HG02884 (cell line): ENCODE measurements at regions not wholly inside any gene's neighbourhood (a gene's known extent, or its start where the extent isn't known, plus 50 kb on each side); places are given as distances from the start of the nearest gene placed in this dataset.
"Not testable (repeated sequence)": the region's sequence is repeated elsewhere in the genome, so short reads cannot be mapped to it uniquely, and the experiment has no call there.

ENCODE experiments used
- ATAC-seq: cut with Tn5 transposase; IDR thresholded peaks from one replicate; pipeline ENCODE4 v1.9.1; 2021; ENCODE audit warnings: mild to moderate bottlenecking, moderate library complexity; ENCODE audit not compliant: unreplicated experiment

DNA sequence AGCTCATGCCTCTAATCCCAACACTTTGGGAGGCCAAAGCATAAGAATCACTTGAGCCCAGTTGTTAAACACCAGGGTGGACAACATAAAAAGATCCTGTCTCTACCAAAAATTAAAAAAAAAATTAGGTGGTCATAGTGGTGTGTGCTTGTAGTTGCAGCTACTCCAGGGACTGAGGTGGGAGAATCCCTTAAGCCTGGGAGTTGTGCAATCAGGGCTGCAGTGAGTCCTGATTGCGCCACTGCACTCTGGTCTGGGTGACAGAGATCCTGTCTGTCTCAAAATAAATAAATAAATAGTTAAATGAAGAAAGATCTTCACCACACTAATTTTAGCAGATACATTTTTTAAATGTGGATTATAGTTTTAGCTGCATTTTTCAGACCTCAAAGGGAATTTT, 433.2 kb downstream of the MAT2B start:
- ATAC-seq: no peak

DNA sequence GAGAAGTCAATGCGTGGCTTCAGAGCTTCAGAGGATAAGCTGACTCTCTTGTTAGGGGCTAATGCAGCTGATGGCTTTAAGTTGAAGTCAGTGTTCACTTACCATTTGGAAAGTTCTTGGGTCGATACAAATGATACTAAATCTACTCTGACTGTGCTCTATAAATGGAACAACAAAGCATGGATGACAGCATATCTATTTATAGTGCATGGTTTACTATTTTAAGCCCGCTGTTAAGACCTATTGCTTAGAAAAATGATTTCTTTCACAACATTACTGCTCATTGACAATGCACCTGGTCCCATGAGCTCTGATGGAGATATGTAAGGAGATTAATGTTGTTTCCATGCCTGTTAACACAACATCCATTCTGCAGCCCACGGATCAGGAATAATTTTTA, 435.7 kb downstream of the MAT2B start:
- ATAC-seq: no peak

DNA sequence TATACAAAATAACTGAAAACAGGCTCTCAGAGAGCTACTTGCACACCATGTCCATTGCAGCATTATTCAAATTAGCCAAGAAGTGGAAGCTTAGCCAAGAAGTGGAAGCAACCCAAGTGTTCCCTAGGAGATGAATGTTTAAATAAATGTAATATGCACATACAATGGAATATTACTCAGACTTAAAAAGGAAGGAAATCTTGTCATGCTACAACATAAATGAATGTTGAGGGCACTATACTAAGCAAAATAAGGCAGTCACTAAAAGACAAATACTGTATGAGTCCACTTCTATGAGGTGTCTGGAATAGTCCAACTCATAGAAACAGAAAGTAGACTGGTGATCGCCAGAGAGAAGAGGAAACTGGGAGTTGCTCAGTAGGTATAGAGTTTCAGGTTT, 438.1 kb downstream of the MAT2B start:
- ATAC-seq: no peak

DNA sequence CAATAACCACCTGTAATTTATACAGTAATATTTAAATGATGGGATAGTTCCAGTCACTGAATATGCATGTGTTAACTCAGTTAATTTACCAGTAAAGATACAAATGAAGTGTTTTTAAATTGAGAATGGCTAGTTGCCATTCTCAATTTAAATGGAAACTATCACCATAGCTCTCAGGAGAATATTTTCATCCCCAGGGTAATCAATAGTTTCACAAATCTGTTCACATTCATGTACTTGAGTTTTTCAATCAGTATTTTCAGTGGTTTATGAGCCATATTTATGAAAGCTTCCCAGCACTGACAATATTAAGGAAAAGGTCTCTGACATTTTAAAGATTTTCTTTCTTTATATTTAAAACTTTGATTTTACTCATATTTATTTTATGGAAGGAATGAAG, 439.3 kb downstream of the MAT2B start:
- no peak for ATAC-seq

DNA sequence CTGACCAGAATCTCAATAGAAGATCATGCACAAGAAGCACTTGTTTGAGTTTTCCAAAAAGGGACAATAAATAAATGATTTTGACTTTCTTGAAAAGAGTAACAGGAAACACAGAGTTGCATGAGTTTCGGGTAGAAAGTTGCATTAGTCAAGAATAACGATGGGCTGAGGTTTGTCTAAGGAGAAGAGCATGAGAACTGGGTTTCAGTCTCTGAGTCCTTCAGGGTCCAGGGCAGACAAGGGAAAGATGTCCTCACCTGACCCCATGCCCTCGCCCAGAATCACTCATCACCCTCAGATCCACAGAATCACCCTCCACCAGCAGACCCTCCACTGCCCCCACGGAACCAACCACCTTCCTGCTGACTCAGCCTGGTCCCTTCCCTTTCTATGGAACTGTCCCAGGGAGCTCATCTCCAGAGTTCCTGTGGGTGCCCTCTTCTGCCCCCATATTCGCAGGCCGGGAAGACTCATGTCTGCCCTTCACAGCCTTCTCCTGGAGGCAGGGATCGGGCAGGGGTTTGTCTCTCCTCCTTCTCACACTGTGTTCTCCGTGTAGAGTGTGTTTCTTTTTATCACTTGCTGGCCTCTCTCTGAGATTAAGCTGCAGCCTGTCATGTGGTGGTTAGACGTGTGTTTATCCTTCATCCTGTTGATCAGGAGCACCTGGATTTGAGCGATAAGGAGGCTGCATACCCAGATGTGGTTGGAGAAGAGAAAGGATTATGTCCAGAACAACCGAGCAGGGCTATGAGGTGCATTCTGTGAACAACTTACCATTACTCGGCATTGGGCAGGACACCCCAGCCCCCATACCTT, 442.6 kb downstream of the MAT2B start:
- no peak for ATAC-seq

DNA sequence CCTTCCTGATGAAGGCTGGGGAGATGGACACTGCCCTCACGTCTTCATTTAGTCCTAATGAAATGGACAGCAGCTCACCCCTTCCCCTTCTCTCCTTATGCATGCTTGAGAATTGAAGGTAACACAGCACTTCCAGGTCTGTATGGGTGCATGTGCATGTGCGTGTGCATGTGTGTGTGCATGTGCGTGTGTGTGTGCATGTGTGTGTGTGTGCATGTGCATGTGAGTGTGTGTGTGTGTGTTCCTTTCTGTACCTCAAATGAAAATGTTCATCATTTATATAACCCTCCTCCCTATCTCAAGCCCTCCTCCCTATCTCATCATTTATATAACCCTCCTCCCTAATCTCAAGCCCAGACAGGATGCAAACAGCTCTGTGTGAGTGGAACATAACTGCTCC, 444.8 kb downstream of the MAT2B start:
- ATAC-seq: no peak

DNA sequence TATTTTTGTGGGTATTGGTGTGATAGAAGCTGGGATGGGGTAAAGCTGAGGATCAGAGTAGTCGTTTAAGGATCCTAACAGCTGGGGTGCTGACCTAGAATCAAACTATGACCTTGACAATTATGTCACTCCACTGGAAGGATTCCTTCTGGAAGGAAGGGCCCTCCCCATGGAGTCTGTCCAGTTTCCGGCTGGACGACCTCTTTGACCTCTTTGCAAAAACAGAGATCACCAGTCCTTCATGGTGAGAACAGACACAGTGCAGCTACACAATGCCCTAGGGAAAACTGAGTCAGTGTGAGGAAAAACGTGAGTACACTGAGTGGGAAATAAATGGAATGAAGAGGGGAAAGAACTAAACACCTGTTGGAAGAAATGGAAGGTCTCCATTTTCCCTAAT, 445.6 kb downstream of the MAT2B start:
- ATAC-seq: no peak

DNA sequence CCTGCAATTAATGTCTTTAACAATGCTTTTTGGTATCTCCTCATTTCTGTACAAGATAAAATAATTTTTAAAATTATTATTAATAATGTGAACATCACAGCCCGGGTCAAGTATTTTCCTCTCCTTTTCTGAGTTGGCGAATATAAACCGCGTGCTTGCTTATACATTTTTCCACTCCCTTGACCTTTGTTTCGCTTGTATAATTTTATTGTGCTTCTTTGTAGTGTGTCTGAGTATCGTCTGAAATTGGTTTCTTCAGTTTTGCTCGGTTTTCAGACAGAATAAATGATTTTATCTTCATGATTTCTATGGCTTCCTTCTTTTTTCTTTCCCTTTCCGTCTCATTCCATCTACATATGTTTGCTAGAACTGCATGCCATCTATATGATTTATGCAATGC, 448.5 kb downstream of the MAT2B start:
- ATAC-seq: no peak

DNA sequence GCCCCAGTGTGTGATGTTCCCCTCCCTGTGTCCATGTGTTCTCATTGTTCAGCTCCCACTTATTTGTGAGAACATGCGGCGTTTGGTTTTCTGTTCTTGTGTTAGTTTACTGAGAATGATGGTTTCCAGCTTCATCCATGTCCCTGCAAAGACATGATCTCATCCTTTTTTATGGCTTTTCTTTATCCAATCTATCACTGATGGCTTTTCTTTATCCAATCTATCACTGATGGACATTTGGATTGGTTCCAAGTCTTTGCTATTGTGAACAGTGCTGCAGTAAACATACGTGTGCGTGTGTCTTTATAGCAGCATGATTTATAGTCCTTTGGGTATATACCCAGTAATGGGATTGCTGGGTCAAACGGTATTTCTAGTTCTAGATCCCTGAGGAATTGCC, 455.8 kb downstream of the MAT2B start:
- not testable (repeated sequence) for ATAC-seq

DNA sequence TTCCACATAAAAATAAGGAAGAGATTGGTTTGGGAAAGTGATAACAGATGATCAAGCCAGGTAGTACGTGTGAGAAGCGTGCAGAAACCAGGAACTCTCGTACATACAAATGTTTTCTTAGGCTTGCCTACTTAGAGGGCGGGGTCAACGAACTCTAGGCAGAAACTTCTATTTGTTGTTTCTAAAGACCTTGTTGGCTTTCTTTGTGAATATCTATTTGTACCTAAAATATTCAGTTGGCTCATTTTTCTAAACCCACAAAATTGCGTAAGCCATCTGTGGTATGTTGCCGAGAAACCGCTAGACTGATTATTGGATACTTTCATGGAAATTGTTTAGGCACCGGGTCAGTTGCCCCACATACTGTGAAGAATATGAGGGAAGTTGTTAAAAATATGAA, 458.5 kb downstream of the MAT2B start:
- ATAC-seq: no peak

DNA sequence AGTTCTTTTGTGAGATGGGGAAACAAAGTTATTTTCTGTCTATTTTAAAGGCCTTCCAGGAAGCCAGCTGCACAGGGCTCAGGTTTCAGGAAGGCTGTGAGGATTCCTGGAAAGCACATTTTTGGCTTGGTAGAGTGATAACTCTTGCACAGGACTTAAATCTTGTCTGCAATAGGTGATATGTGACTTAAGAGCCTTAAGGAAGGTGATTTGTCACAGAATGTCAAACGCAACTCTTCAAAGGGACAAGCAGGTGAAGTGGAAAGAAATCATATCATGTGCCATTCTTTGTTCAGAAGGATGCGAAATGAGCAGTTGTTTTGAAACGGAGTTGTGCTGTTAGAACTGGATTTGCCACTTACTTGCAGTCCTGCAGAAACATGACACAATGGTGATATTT, 459.3 kb downstream of the MAT2B start:
- ATAC-seq: no peak

DNA sequence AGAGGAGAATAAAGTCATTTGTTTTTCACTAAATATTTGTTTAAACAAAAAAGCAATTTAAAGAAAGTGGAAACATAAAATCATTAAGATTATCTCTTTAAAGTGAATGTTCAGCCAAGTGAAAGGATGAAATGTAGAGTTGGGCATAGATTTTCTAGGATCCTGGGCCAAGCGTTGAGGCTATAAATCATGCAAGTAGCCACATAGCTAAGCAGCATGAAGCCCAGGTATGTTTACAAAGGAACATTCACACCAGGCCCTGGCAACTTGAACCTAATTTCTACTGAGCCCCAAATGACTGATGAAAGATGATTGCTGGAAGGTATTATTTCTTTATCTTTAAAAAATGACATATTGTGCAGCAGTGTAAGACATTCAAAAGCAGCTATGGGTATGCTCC, 461.8 kb downstream of the MAT2B start:
- no peak for ATAC-seq

DNA sequence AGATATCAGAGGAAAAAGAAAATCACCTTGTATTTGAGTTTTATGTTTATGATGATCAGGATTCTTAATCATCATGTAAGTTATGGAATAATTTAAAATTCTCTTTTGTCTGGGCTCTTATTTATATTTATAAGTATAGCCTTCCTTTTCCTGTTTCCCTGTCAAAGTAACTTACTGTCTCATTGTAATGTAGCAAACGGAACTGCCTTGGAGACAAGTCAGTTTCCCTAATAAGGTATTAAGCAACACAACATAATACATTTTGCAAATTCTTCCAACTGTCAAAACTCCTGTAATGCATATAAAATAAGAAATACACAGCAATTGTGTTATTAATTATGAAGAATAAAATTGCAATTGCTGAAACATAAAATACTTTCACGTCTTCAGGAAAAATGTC, 463.2 kb downstream of the MAT2B start:
- ATAC-seq: no peak

DNA sequence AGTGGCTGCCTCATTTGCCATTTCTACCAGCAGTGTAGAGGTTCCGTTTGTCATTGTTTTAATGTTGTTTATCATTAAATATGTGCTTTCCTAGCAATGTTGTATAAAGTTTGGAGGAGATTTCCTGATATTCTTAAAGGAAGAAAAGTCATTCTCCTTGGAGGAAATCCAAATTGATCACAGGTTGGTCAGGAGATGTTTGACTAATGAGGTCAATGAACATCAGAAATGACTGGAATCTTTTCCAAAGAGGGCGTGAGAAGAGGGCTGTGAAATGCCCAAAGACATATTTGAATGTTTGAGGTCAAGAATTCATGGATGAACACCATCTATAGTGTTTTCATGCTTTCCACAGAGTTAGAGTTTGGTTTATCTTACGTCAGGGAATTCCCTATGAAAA, 471.3 kb downstream of the MAT2B start:
- no peak for ATAC-seq

DNA sequence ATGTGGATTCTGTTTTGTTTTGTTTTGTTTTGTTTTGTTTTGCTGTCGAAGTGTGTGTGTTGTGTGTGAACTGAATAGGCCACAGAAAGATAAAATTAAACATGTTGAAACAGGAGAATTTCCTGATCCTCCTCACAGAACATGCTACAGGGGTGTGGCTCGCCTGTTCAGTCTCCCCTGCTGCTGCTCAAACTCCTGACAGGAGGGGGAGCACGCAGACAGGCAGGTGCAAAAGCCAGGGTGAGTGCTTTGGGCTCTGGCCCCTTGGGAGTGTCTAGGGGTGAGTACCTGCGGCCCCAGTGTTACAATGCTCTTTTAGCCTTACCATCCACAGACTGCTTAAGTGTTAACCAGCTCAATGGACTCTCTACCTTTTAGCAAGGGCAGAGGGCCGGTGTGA, 473.5 kb downstream of the MAT2B start:
- ATAC-seq: no peak

DNA sequence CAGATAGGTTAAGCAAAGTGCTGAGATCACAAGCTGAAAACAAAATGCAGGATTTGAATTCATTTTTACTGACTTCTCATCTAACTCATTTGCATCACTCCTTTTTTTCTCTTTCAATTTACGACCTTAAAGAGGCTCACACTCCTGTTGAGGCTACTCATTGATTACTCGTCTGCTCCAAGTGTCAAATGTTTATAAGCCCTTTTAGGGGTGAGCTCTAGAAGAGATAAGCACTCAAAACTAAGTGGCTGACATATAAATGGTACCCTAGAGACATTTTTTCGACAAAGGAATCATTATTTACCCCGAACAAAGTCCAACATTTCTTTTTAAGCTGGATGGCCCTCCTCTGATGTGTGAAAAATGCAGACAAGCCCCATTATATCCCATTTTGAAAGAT, 483.1 kb downstream of the MAT2B start:
- ATAC-seq: no peak

DNA sequence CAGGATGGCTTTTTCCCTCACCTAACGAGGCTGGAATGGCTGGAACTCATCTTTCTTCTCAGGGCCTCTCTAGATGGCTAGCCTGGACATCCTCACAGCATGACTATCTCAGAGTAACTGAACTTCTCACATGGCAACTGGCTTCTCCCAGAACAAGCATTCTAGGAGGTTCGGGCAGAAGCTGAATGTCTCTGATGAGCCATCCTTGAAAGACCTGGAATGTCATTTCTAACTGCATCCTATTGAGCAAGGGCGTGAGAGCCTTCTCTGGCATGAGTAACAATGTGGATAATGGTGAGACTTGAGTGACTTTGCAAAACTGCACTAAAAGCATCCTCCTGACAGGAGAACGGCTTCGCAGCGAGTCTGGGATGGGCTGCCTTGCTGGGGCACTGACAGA, 487.7 kb downstream of the MAT2B start:
- no peak for ATAC-seq

DNA sequence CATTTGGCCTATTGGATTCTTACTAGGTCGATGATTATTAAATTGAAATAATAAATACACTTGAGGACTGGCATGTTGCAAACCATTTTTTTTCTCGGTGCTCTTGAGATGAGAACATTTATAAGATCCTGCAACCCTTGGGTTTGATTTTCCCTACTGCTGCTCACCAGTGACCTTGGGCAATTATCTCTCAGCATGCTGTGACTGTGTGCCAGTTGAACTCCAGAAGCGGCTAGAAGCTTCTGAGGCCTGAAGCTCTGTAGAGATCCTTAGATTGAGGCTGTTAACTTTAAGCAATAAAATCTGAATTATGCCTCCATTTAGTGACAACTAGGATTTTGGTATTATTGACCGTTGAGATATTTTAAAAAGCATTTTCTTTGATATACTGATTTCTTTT, 489.8 kb downstream of the MAT2B start:
- ATAC-seq: no peak

DNA sequence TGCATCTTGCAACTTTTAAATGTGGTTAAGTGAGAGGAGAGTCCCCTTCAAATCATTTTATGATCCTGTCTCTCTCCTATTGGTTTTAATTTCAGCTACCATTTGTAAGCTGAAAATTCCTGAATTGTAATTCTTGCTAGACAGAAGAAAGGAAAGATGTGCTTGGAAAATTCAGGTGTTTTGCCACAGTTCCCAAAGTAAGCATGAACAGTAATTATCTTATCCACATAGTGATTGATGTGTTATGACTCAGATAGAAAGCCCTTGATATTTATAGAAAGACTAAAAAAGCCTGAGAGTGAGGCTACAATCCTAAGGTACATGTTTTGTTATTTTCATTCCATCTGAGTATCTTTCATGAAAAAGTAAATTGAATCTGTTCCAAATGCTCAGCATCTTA, 492.5 kb downstream of the MAT2B start:
- no peak for ATAC-seq

DNA sequence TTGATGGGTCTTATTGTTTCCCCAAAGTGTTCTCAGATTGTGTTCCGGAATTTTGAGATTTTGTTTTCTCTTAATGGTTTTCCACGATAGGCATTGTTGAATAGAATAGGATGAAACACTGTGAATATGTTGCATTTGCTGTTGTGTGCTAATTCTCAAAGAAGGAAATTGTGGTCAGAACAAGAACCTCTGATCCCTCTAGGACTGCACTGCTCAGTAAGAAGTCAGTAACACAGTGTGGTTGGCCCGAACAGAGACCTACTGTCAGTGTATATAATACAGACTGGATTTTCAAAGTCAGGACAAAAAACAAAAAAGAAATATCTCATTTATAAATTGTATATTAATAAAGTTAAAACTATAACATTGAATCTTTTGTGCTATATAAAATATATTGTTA, 494.8 kb downstream of the MAT2B start:
- no peak for ATAC-seq

DNA sequence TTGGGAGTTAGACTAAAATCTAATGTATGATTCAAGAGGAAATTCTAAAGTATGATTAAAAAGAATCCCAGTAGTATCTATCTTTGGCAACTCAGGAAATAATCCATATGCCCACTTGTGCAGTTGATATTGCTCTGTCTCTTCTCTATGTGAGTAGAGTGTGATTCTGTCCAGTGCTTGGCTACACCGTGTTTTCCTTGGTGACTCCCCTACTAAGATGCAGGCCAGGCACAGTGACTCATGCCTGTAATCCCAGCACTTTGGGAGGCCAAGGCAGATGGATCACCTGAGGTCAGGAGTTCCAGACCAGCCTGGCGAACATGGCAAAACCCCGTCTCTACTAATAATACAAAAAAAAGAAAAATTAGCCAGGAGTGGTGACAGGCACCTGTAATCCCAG, 495.4 kb downstream of the MAT2B start:
- no peak for ATAC-seq

DNA sequence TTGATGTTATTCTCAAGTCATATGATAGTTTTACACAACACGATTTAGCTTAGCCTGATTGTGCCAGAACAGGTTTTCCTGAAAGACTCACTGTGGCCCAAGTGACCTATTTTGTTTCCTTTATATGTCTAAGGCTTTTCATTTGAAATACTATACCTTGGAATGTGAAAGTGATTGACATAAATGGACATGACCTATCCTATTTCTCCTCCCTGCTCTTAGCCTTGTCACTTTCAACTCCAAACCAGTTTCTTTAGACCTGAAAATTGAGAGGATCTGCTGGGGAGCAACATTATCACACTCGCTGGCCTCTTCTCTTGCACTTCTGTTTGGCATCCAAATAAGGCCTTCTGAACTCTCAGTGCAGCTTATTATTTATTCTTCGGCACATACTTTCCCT, 496.8 kb downstream of the MAT2B start:
- ATAC-seq: no peak

DNA sequence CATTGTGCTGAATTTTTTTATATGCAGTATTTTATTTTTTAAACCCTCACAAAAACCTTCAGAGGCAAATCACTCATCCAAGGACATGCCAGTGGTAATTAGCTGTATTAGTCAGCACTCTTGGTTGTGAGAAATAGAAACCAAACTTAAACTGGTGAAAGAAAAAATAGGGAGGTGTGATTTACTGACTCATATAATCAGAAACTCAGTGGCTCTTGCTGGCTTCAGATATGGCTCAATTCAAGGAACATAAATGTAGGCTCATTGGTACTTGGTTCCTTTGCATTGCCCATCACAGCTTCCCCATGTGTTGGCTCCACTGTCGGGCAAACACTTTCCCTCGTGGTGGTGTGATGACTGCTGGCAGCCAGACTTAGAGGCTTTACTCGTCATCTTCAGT, 497.2 kb downstream of the MAT2B start:
- ATAC-seq: no peak
